SU-DHL-6 (cell line): ENCODE measurements at regions not wholly inside any gene's neighbourhood (a gene's known extent, or its start where the extent isn't known, plus 50 kb on each side); places are given as distances from the start of the nearest gene placed in this dataset.

Experiments
- CTCF ChIP-seq: fragments of 200-600 bp; sonication (generic); IDR thresholded peaks from one replicate; pipeline ENCODE4 v1.5.1; 2017; ENCODE audit warnings: antibody characterized with exemption, mild to moderate bottlenecking, low read length, moderate library complexity; ENCODE audit not compliant: insufficient read depth, poor library complexity, severe bottlenecking
- EZH2phosphoT487 ChIP-seq: fragments of 200-600 bp; sonication (generic), shearing (Covaris generic); conservative IDR thresholded peaks from 2 replicates; pipeline ENCODE4 v1.6.1; 2018; ENCODE audit warnings: mild to moderate bottlenecking, antibody characterized with exemption, low read length, moderate library complexity, mixed read lengths

- no peak for TF ChIP-seq CTCF
- TF ChIP-seq EZH2phosphoT487 = no peak
Measured at GRCh38 chr1:221633841-221634409, 108.0 kb downstream of the DUSP10 start.
